NT2/D1 (cell line): ENCODE measurements at regions not wholly inside any gene's neighbourhood (a gene's known extent, or its start where the extent isn't known, plus 50 kb on each side); places are given as distances from the start of the nearest gene placed in this dataset.

ENCODE experiments used
- SUZ12 ChIP-seq: IDR thresholded peaks from 2 replicates; pipeline ENCODE4 v1.6.1; 2011; ENCODE audit not compliant: insufficient read length, insufficient read depth; ENCODE audit errors: extremely low read depth
- YY1 ChIP-seq: IDR thresholded peaks from 2 replicates; pipeline ENCODE4 v1.6.1; 2011; ENCODE audit not compliant: insufficient read length, insufficient read depth
- ZNF274 ChIP-seq: IDR thresholded peaks from 2 replicates; pipeline ENCODE4 v1.6.1; 2011; ENCODE audit warnings: mild to moderate bottlenecking, low read depth, low read length

DNA sequence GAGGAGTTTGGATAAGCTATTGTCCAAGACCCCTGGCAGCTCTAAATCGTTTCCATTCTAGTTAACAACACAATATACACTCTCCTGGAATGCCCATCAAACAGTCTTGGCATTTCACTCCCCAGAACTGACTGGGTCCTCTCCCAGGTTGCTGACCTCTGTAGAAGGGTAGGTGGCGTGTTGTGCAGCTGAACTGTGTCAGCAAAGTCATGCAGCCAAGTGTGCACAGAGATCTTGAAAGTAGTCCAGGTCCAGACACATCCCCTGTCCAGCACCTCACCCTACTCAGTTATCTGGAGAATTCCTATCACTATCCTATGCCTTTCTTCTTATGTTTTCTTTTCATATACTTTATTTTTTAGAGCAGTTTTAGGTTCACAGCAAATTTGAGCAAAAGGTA is 312.7 kb downstream of the GABRB3 start:
- TF ChIP-seq ZNF274 (no peak), YY1 (no peak), SUZ12 (no peak)
